ENCODE measurements at regions not wholly inside any gene's neighbourhood (a gene's known extent, or its start where the extent isn't known, plus 50 kb on each side); places are given as distances from the start of the nearest gene placed in this dataset.

- Histone ChIP-seq H3K4me3 (ENCODE audit: insufficient read depth, low read depth, low read length) (no peak overlapping the region), H3K4me2 (ENCODE audit: low read length) (no peak overlapping the region), H3K27me3 (ENCODE audit: insufficient read depth, low read length) (no peaks in the 10 kb centered on the region), H4K20me1 (ENCODE audit: insufficient read depth, low read length) (no peaks in the 10 kb centered on the region), H3K9ac (ENCODE audit: low read length) (no peak overlapping the region), H3K27ac (ENCODE audit: low read depth, low read length) (no peak overlapping the region), H3K79me2 (ENCODE audit: insufficient read depth, low read length) (no peaks in the 10 kb centered on the region), H2AFZ (ENCODE audit: low read depth, low read length) (no peak overlapping the region), H3K9me3 (ENCODE audit: insufficient read depth, low read depth, low read length) (no peaks in the 10 kb centered on the region), H3K36me3 (ENCODE audit: insufficient read depth, low read length) (no peaks in the 10 kb centered on the region), H3K4me1 (ENCODE audit: insufficient read depth, low read length) (no peaks in the 10 kb centered on the region)
- Mint-ChIP-seq H3K4me3 (ENCODE audit: unreplicated experiment) (no peak overlapping the region), H3K36me3 (ENCODE audit: low read depth, unreplicated experiment) (no peaks in the 10 kb centered on the region), H3K9me3 (ENCODE audit: unreplicated experiment) (no peaks in the 10 kb centered on the region), H3K27ac (ENCODE audit: unreplicated experiment) (no peak overlapping the region), H3K4me1 (ENCODE audit: low read depth, unreplicated experiment) (peaks cover 9% of the 10 kb centered on the region), H3K27me3 (ENCODE audit: low read depth, unreplicated experiment) (peaks cover 9% of the 10 kb centered on the region)
- no peak for DNase-seq (ENCODE audit: low read depth)
- TF ChIP-seq CTCF (IDR thresholded peaks at IDR 0.05; ENCODE audit: insufficient read depth, low read depth, low read length) (no peak), EZH2 (IDR thresholded peaks at IDR 0.05; ENCODE audit: insufficient read depth, low read length) (no peak)
- no peak for FAIRE-seq
These were observed 380.0 kb upstream of the B3GAT1 start for GRCh38 chr11:134792044-134792443.

- no peak overlapping the region for H3K27ac Mint-ChIP-seq (ENCODE audit: unreplicated experiment)
- no peak overlapping the region for H2AFZ ChIP-seq (ENCODE audit: low read depth, low read length)
- no peak overlapping the region for H3K9ac ChIP-seq (ENCODE audit: low read length)
- no peak overlapping the region for H3K4me3 ChIP-seq (ENCODE audit: insufficient read depth, low read depth, low read length)
- DNase-seq (ENCODE audit: low read depth) (no peak), FAIRE-seq (no peak)
- H3K36me3 ChIP-seq (ENCODE audit: insufficient read depth, low read length), result no peaks in the 10 kb centered on the region
- H3K27me3 Mint-ChIP-seq (ENCODE audit: low read depth, unreplicated experiment), result peaks cover 9% of the 10 kb centered on the region
- no peak overlapping the region for H3K4me2 ChIP-seq (ENCODE audit: low read length)
- no peaks in the 10 kb centered on the region for H4K20me1 ChIP-seq (ENCODE audit: insufficient read depth, low read length)
- no peaks in the 10 kb centered on the region for H3K9me3 ChIP-seq (ENCODE audit: insufficient read depth, low read depth, low read length)
- no peaks in the 10 kb centered on the region for H3K79me2 ChIP-seq (ENCODE audit: insufficient read depth, low read length)
- no peaks in the 10 kb centered on the region for H3K4me1 ChIP-seq (ENCODE audit: insufficient read depth, low read length)
- H3K4me1 Mint-ChIP-seq (ENCODE audit: low read depth, unreplicated experiment), result peaks cover 9% of the 10 kb centered on the region
- TF ChIP-seq CTCF (IDR thresholded peaks at IDR 0.05; ENCODE audit: insufficient read depth, low read depth, low read length) (no peak), EZH2 (IDR thresholded peaks at IDR 0.05; ENCODE audit: insufficient read depth, low read length) (no peak)
- no peak overlapping the region for H3K27ac ChIP-seq (ENCODE audit: low read depth, low read length)
- H3K9me3 Mint-ChIP-seq (ENCODE audit: unreplicated experiment), result no peaks in the 10 kb centered on the region
- no peaks in the 10 kb centered on the region for H3K27me3 ChIP-seq (ENCODE audit: insufficient read depth, low read length)
- no peaks in the 10 kb centered on the region for H3K36me3 Mint-ChIP-seq (ENCODE audit: low read depth, unreplicated experiment)
- H3K4me3 Mint-ChIP-seq (ENCODE audit: unreplicated experiment), result no peak overlapping the region
These were observed 379.1 kb upstream of the B3GAT1 start for GRCh38 chr11:134791102-134791501.

GRCh38 chr11:134789104-134789503 lies 377.1 kb upstream of the B3GAT1 start:
- Histone ChIP-seq H3K9ac (ENCODE audit: low read length) (no peak overlapping the region), H4K20me1 (ENCODE audit: insufficient read depth, low read length) (no peaks in the 10 kb centered on the region), H3K27ac (ENCODE audit: low read depth, low read length) (no peak overlapping the region), H3K79me2 (ENCODE audit: insufficient read depth, low read length) (no peaks in the 10 kb centered on the region), H3K9me3 (ENCODE audit: insufficient read depth, low read depth, low read length) (no peaks in the 10 kb centered on the region), H3K4me1 (ENCODE audit: insufficient read depth, low read length) (no peaks in the 10 kb centered on the region), H3K4me3 (ENCODE audit: insufficient read depth, low read depth, low read length) (no peak overlapping the region), H3K27me3 (ENCODE audit: insufficient read depth, low read length) (no peaks in the 10 kb centered on the region), H3K36me3 (ENCODE audit: insufficient read depth, low read length) (no peaks in the 10 kb centered on the region), H2AFZ (ENCODE audit: low read depth, low read length) (no peak overlapping the region), H3K4me2 (ENCODE audit: low read length) (no peak overlapping the region)
- DNase-seq (ENCODE audit: low read depth), result no peak
- Mint-ChIP-seq H3K36me3 (ENCODE audit: low read depth, unreplicated experiment) (no peaks in the 10 kb centered on the region), H3K4me1 (ENCODE audit: low read depth, unreplicated experiment) (peaks cover 9% of the 10 kb centered on the region), H3K27ac (ENCODE audit: unreplicated experiment) (no peak overlapping the region), H3K27me3 (ENCODE audit: low read depth, unreplicated experiment) (peaks cover 16% of the 10 kb centered on the region), H3K4me3 (ENCODE audit: unreplicated experiment) (no peak overlapping the region), H3K9me3 (ENCODE audit: unreplicated experiment) (no peaks in the 10 kb centered on the region)
- no peak for TF ChIP-seq EZH2 (IDR thresholded peaks at IDR 0.05; ENCODE audit: insufficient read depth, low read length)
- TF ChIP-seq CTCF (IDR thresholded peaks at IDR 0.05; ENCODE audit: insufficient read depth, low read depth, low read length), result no peak
- FAIRE-seq, result no peak

Data from astrocyte (in vitro differentiated cells and primary cell).